ENCODE measurements at regions not wholly inside any gene's neighbourhood (a gene's known extent, or its start where the extent isn't known, plus 50 kb on each side); places are given as distances from the start of the nearest gene placed in this dataset.
A peak's percentile ranks its signal among the peaks of the same experiment; 100 is the strongest.

DNA sequence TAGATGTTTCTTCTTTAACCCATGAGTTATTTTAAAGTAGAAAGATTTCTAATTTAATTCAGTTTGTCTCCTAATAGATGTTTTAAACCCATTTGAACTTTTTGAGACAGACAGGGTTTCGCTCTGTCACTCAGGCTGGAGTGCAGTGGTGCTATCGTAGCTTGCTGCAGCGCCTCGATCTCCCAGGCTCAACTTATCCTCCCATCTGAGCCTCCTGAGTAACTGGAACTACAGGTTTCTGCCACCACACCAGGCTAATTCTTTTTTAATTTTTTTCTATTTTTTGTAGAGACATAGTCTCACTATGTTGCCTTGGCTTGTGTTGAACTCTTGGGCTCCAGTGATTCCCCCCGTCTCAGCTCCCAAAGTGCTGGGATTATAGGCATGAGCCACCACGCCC lies 53.0 kb upstream of the RAB18 start:
- no peak for DNase-seq

DNA sequence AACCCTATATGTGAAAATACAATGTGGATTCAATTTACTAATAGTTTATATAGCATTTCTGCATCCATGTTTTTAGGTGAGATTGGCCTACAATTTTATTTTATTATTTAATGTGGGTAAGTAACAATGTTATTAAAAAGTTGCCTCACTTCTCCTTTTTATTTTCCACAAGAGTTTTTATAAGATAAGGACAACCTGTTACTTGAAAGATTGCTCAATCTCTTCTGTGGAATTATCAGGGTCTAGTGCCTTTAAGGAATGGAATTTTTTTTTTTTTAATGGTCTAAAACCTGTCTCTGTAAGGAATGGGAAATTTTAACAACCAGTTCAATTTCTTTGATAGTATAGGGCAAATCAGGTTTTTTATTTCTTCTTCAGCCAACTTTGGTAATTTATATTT lies 53.9 kb upstream of the RAB18 start:
- no peak for DNase-seq

DNA sequence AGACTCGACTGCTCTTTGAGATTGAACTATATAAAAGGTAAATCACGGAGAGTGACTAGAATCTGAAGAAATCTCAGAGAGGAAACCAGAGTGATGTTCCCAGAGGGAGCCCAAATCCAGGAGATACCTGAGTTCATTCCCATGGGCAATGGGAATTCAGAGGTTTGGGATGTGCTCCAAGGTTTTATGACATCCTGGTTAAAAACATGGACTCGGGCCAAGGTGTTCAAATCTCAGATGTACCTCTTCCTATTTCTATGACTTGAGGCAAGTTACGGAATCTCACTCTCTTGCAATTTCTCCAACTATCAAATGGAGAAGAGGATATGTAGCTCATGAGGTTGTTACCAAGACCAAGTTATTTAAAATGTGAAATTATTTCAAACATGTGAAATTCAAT lies 54.5 kb upstream of the RAB18 start:
- no peak for DNase-seq

DNA sequence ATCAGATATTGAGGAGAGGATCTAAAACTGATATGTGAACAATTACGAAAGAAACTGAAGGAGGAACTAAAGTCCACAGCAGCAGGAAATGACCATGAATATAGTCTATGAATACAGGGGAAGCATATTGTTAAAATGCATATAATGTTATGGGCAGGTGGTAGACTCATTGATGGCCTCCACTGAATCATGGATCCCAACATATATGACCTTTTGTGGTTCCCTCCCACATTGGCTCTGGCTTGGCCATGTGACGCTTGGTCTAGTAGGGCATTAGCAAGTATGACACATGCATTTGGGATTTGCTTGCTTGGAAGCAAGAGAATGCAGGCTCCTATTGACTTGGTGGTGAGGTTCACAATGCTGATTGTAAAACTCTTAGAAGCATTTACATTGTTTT lies 55.2 kb upstream of the RAB18 start:
- DNase-seq: no peak

DNA sequence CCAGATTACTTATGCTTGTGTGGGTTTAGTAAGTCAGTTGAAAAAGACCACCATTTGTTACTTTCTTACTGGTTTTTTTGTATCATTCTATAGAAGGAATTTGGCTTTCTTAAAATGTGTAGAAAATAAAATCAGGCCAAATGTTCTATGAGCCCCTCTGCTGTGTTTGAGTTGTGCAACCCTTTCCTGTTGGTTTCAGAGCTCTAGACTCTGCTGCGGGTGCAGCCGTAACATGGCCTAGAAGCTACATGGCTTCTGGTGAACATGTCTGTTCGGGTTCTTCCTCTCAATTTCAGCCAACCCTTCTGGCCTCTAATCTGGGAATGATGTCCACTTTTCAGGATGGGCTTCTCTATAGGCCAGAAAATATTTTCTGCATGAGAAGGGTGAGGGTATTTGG lies 56.6 kb upstream of the RAB18 start:
- no peak for DNase-seq

DNA sequence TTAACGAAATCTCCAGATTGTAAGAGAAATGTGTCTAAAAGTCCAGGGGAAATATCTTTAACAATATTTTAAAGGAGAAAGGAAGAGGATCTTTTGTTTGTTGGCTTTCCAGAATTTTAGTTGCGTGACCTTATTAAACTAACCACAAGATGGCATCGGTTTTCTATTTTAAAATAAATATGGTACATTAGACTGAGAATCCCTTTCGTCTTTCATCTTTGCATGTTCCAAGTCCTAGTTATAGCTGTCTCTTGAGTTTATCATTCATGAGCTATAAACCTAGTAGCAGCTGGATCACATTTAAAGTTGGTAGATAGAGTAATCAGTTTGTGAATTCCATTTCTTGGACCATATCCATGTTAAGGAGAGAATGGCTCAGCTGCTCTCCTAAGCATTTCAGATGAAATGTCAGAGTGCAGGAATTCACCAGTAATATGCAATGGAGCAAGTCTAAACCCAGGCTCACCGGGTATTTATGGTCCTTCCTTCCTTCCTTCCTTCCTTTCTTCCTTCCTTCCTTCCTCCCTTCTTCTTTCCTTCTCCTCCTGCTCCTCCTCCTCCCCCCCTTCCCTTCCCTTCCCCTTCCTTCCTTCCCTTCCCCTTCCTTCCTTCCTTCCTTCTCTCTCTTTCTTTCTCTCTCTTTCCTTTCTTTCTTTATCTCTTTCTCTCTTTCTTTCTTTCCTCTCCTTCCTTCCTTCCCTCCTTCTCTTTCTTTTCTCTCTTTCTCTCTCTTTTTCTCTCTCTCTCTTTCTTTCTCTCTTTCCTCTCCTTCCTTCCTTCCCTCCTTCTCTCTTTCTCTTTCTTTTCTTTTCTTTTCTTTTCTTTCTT lies 57.8 kb upstream of the RAB18 start:
- peak; percentile 21 for DNase-seq

DNA sequence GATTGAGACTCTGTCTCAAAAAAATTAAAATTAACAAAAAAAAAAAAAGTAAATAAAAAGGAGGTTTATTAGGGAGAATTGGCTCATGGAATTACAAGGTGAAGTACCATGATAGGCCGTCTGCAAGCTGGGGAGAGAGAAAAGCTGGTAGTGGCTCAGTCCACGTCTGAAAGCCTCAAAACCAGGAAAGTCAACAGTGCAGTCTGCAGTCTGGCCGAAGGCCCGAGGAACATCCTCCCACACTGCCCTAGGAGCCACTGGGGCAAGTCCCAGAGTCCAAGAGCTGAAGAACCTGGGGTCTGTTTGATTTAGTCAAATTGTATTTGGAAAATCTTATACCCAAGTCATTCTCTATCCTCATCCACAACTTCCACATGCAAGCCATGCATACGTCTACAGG lies 59.0 kb upstream of the RAB18 start:
- no peak for DNase-seq

DNA sequence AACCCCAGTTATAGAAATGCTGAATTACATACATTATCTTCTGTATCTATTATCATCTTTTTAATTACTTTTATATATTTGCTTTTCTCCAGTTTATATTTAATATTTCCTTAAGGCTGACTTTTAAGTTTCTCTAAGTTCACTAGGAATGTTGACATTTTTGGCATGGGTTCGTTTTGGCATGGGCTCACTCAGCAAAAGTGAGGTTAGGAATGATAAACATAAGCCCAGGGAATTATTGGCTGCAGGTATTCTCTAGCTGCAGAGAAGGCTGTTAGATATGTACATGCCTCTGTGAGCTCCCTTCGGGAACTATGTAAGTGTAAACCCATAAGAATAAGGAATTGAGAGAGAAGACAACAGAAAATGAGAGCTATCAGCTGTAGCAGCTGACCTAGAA lies 63.6 kb upstream of the RAB18 start:
- DNase-seq: no peak

DNA sequence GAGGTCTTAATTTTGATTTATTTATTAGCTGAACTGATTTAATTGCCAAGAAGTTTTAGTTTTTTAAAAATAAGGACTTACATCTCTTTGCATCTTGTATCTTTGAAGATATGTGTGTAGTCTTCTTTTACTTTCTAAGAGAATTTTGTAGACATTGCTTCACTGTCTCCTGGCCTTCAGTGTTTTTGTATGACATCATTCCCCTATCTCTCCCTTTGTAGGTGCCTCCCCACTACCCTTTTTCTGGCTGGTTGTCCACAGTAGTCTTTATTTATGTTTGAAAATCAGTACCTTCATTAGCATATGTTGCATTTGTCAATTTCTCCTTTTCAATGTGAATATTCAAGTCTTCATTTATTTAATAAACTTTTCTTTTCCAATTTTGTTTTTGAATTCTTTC lies 64.1 kb upstream of the RAB18 start:
- no peak for DNase-seq

DNA sequence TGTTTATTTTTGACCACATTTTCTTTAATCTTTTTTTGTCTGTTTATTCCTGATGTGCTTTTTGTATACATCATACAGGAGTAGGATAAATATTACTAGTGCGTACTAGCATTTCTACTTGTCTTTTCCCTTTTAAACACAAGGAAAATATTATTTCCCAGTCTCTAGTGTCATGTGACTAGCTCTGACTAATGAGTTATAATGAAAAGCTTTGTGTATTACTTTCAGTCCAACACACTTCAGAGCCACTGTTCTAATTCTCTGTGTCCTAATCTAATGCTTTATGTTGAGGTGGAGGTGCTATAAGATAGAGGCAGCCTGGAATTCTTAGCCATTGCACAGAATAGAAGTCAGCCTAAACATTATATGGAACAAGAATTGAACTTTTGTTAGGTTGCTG lies 65.0 kb upstream of the RAB18 start:
- DNase-seq: no peak

DNA sequence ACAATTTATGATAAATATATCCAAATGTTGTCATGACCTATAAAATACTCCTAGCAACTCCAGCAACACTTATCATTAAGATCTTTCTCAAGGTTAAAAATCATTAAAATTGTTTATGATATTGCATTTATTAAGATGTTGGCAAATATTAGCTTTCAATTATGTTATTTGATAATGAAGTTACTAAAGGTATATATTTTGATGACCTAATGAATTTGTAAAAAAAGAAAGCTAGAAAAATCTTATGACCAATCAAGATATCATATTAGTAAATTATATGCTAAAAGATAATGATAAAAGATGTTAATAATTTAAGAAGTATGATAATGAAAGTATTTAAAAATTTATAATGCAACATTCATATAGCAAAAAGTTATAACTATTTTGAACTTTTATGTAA lies 66.3 kb upstream of the RAB18 start:
- DNase-seq: no peak

DNA sequence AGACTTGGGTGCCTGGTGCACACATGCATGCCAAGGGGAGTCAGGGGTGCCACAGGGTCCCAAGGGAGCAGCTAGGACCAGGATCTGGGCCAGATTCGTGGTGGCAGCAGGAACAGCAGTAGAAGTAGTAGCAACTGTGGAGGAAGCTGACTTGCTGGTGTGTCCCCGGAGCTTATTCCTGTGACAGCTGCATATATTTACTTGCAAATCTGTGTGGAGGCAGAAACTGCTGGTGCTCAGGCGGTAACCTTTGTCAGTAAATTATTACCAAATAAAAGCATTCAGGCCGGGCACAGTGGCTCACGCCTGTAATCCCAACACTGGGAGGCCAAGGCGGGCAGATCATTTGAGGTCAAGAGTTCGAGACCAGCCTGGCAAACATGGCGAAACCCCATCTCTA lies 67.4 kb upstream of the RAB18 start:
- no peak for DNase-seq

DNA sequence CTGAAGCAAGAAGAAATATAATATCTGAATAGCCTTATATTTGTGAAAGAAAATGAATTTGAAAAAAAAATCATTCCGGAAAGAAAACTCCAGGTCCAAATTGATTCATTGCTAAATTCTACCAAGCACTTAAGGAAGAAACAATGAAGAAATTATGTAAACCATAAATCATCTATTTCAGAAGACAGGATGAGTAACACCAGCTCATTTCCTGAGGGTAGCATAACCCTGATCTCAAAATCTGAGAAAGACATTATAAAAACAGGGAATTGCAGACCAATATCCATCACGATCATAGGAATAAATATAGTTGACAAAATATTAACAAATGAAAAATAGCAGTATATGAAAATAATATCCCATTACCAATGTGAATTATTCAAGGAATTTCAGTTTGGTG lies 70.1 kb upstream of the RAB18 start:
- DNase-seq: no peak

DNA sequence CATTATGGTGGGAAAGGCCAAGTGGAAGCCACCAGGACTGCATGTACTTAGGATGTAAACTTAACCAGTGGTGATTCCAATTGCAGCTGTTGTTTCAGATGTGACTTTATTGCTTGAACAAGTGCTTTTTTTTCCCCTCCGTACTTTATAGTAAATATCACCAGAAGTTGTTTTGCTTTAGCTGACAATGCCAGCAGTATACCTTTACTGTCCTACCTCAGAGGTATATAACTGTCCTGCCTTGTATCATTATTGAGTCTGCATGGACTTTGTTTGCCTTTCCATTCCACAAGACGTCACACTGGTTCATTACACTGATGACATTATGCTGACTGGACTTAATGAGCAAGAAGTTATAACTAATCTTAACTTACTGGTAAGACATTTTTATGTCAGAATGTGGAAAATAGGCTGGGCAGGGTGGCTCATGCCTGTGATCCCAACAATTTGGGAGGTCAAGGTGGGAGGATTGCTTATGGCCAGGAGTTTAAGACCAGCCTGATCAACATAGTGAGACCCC lies 77.1 kb upstream of the RAB18 start:
- DNase-seq: no peak

DNA sequence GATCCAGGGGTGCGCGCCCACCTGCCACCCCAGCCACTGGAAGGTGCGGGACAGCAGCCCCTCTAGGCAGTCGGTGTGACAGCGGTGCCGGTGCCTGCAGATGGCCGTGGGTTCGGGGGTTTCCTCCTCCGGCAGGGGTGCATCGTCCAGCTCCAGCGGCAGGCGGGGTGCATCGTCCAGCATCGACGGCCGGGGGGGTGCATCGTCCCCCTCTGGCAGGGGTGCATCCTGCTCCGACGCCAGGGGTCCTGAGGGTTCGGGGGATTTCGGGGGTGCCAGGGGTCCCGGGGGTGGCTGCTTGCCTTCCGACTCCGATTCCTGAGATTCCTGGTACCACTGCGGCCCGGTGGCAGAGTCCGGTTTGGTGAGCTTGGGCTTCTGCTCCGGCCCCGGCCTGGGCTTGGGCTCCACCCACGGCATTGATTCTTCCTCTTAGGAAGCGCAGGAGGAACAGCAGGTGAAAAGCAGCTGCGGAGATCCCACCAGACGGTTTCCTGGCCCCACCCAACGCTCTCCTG lies 90.2 kb upstream of the RAB18 start:
- no peak for DNase-seq

DNA sequence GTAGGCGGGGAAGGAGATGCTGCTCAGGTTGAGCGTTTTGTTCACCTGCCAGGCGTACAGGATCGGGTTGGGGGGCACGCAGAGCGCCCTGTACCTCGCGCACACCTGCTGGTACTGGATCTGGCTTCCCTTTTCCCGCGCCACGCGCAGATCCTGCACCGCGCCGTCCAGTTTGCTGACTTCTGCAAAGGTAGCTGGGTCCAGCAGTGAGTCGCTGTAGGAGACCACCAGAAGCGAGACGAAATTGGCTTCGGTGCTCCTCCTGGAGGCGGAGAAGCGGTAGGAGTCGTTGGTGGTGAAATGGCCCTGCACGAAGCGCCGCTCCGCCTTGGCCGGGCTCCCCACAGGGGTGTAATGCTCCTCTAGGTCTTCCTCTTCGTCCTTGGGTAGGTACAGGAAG lies 90.7 kb upstream of the RAB18 start:
- DNase-seq: no peak

DNA sequence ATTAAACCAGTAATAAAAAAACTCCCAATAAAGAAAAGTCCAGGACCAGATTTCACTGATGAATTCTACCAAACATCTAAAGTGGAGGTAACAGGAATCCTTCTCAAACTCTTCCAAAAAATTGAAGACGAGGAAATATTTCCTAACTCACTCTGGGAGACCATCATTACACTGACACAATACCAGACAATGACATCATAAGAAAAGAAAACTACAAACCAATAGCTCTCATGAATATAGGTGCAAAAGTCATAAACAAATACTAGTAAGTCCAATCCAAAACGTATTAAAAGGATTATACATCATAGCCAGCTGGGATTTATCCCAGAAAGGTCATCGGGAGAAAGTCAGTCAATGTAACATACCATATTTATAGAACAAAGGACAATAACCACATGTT lies 94.0 kb upstream of the RAB18 start:
- DNase-seq: no peak

DNA sequence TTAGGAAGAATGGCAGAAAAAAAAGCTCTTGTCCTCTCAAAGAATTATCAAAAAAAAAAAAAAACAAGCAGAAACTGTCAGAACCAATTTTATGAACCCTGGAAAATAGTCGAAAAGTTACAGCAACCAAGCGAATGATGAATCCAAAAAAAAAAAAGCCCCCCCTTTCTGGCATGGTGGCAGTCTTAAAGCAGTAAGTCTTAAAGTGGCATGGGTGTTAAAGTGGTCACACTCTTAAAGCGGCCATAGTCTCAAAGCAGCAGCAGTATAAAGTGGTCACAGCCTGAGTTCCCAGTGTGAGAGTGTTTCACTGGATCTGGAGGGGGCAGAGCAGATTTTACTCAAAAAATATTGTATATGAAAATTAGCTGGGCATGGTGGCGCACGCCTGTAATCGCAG lies 96.8 kb upstream of the RAB18 start:
- DNase-seq: no peak

DNA sequence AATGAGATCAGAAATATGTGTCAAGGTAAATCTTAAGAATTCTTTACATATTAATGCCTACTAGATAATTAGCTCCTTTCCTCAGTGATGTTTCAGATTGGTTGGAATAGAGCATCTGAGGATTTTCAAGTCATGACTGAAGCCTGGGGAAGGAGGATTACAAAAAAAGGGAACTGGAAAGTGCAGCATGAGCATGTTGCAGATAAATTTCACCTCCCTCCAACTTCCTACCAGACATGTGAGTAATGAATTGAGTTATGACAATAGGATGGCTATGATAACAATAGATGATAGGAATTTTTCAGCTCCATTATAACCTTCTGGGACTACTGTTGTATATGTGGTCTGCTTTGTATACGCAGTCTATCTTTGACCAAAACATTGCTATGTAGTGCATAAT lies 104.2 kb upstream of the RAB18 start:
- no peak for DNase-seq

DNA sequence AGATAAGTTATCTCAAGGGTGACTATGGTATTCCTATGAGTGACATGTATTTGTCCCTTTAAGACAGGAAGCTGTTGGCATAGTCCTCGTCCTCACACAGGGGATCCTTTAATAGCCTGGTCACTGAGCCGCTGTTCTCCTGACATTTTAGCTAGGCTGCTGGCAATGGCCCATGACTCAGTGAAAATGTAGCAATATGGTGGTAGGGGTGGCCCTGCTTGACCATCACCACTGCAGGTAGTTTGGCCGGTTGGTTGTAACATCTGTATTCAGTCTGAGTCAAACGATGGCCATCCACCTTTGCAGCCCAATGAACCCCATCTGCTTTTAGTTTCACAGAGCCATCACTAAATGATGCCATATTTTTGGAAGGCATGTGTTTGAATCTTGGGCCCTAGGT lies 110.1 kb upstream of the RAB18 start:
- DNase-seq: no peak

DNA sequence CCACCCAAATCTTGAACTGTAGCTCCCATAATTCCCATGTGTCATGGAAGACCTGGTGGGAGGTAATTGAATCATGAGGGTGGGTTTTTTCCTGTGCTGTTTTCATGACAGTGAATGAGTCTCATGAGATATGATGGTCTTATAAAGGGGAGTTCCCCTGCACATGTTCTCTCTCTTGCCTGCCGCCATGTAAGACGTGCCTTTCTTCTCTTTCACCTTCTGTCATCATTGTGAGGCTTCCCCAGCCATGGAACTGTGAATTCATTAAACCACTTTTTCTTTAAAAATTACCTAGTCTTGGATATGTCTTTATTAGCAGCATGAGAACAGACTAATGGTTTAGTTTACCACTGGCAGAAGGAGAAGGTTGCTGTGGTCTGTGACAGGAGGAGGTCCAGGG lies 111.5 kb upstream of the RAB18 start:
- DNase-seq: no peak

DNA sequence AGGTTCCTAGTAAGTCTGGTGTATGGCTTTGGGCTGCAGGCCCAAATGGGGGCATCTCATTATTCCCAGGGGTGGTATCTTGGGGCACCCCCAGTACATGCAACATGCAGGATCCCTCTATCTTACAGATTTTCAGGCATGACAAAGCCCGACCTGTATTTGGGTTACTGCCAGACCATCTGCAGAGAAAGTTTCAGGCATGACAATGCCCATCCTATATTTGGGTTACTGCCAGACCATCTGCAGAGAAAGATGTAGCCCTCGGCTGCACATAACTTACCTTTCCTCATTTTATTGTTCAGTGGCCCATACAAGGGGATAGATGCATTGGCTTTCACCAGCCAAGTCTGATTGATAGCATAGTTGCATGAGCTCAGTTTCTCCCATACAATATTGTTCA lies 112.2 kb upstream of the RAB18 start:
- DNase-seq: no peak

DNA sequence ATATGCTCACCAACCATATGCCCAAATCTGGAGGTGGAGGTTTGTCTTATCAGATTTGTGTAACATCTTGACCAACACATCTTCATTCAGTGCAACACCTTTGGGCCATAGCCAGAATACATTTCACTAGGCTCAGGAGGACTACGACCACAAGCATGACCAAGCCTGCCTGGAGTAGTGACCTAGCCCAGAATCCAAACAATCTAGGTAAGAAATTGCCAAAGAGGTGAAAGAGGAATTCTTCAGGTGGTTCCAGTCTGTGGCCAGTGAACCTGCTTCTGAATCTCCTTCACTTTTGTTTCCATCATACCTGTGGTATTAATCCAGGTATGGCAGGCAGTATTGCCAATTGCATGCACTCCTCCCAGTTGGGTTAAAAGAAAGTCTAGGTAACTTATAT lies 112.8 kb upstream of the RAB18 start:
- no peak for DNase-seq

DNA sequence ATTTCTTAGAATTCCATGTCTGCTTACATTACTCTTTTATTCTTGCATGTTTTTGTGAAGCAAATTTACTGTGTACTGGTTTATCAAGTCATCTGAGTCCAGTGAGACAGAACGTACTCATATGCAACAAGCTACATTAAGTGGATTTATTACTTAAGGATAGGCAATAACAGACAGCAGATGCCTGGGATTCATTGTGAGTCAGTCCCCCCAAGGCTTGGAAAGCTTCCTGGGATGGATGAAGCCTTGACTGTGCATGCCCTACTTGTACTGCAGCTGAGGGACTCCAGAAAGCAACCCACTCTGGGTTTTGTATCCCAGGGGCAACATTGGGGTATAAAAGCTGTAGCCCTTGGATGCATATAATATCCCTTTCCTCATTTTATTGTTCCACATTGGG lies 113.4 kb upstream of the RAB18 start:
- DNase-seq: no peak
